Keratinocyte (primary cell): ENCODE measurements at regions not wholly inside any gene's neighbourhood (a gene's known extent, or its start where the extent isn't known, plus 50 kb on each side); places are given as distances from the start of the nearest gene placed in this dataset.

Experiments
- DNase-seq: peaks from one replicate; pipeline ENCODE4 v3.0.0-alpha.2; 2011; ENCODE audit warnings: low read depth, missing footprints, low spot score
- FAIRE-seq: peaks from 2 replicates; lab custom pipeline; 2011; peaks lifted over from hg19 to GRCh38; lab: Jason Lieb, UNC
- H2AFZ ChIP-seq: 2 replicates; pipeline ENCODE4 v1.6.0; 2012; ENCODE audit warnings: low read length, control low read depth, inconsistent platforms; ENCODE audit not compliant: control insufficient read depth
- H3K27ac ChIP-seq: 2 replicates; pipeline ENCODE4 v1.5.1; 2011; ENCODE audit warnings: low read length; ENCODE audit not compliant: control insufficient read depth, insufficient read depth
- H3K27me3 ChIP-seq: 3 replicates; pipeline ENCODE4 v1.6.0; 2011; ENCODE audit warnings: low read length; ENCODE audit not compliant: control insufficient read depth, insufficient read depth; ENCODE audit errors: extremely low read depth
- H3K36me3 ChIP-seq, 2 experiments: 2 replicates in 1 of 2; 3 replicates in 1 of 2; pipeline ENCODE4 v1.5.1; 2011; ENCODE audit warnings: low read length in 2 of 2, mild to moderate bottlenecking in 1 of 2; ENCODE audit not compliant: control insufficient read depth in 2 of 2, insufficient read depth in 2 of 2; ENCODE audit errors: extremely low read depth in 1 of 2
- H3K4me1 ChIP-seq: 3 replicates; pipeline ENCODE4 v1.5.1; 2011; ENCODE audit warnings: low read length; ENCODE audit not compliant: control insufficient read depth, insufficient read depth; ENCODE audit errors: extremely low read depth
- H3K4me2 ChIP-seq: 3 replicates; pipeline ENCODE4 v1.6.0; 2011; ENCODE audit warnings: low read depth, low read length; ENCODE audit not compliant: control insufficient read depth, insufficient read depth; ENCODE audit errors: extremely low read depth
- H3K4me3 ChIP-seq, 3 experiments: fragments of 200-600 bp in 1 of 3; sonication (generic) in 1 of 3; 2 replicates in 2 of 3; 3 replicates in 1 of 3; pipeline ENCODE4 v1.5.1; 2011 to 2016; ENCODE audit warnings: low read length in 3 of 3, mild to moderate bottlenecking in 3 of 3, control low read depth in 2 of 3, inconsistent platforms in 1 of 3, low read depth in 1 of 3, mixed read lengths in 1 of 3, mixed run types in 1 of 3, moderate library complexity in 1 of 3; ENCODE audit not compliant: control insufficient read depth in 2 of 3, insufficient read depth in 2 of 3; ENCODE audit errors: extremely low read depth in 1 of 3
- H3K79me2 ChIP-seq: 2 replicates; pipeline ENCODE4 v1.6.0; 2012; ENCODE audit warnings: low read length; ENCODE audit not compliant: control insufficient read depth, insufficient read depth
- H3K9ac ChIP-seq: 3 replicates; pipeline ENCODE4 v1.6.0; 2011; ENCODE audit warnings: low read length; ENCODE audit not compliant: control insufficient read depth, insufficient read depth; ENCODE audit errors: extremely low read depth
- H3K9me1 ChIP-seq: 3 replicates; pipeline ENCODE4 v1.6.0; 2011; ENCODE audit warnings: low read length; ENCODE audit not compliant: control insufficient read depth, insufficient read depth; ENCODE audit errors: extremely low read depth
- H3K9me3 ChIP-seq: 2 replicates; pipeline ENCODE4 v1.5.1; 2012; ENCODE audit warnings: low read depth, low read length; ENCODE audit not compliant: control insufficient read depth
- H4K20me1 ChIP-seq: 3 replicates; pipeline ENCODE4 v1.6.0; 2011; ENCODE audit warnings: low read length; ENCODE audit not compliant: control insufficient read depth, insufficient read depth; ENCODE audit errors: extremely low read depth
- CTCF ChIP-seq, 3 experiments: IDR thresholded peaks in 1 of 3; conservative IDR thresholded peaks in 1 of 3; optimal IDR thresholded peaks in 1 of 3; 2 replicates in 2 of 3; 3 replicates in 1 of 3; pipeline versions ENCODE3 to v1.5.1; 2011; ENCODE audit warnings: low read length in 3 of 3, mild to moderate bottlenecking in 3 of 3, moderate library complexity in 2 of 3, control low read depth in 1 of 3, inconsistent platforms in 1 of 3; ENCODE audit not compliant: insufficient read depth in 2 of 3; ENCODE audit errors: extremely low read depth in 1 of 3
- EZH2 ChIP-seq: IDR thresholded peaks from one replicate; pipeline ENCODE4 v1.6.1; 2012; ENCODE audit warnings: inconsistent platforms, mild to moderate bottlenecking, low read length, moderate library complexity
- dilution Hi-C: fragments of 300-500 bp; cut with MboI; formaldehyde crosslinking; loops from one replicate; pipeline ENCODE4 v1.7.0; 2020; ENCODE audit warnings: low sequenced_read_pairs; ENCODE audit not compliant: extremely low pct_ligation_motif_present
- small RNA-seq, 3 experiments: library from RNA; depleted of rRNA; stranded (forward); fragments of <200 nt; gene quantifications; one replicate each; pipeline ENCODE3, GENCODE V24; 2012; ENCODE audit warnings: low read depth in 3 of 3, low replicate concordance in 1 of 3; ENCODE audit not compliant: insufficient read length in 3 of 3

DNA sequence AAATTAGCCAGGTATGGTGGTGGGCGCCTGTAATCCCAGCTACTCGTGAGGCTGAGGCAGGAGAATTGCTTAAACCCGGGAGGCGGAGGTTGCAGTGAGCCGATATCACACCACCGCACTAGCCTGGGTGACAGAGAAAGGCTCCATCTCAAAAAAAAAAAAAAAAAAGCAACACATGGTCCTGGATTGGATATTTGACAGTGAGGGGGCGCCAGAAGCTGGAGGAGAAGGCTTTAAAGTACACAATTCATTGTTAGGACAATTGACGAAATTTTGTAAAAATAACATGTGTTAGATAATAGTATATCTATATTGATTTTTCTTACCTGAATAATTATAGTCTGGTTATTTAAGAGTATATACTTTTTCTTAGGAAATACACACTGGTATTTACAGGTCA lies 50.2 kb upstream of the USP25 start:
- Histone ChIP-seq H3K36me3 (no peaks in the 10 kb centered on the region), H3K9me1 (no peaks in the 10 kb centered on the region), H3K9me3 (no peaks in the 10 kb centered on the region), H4K20me1 (no peaks in the 10 kb centered on the region), H3K4me1 (peaks cover 15% of the 10 kb centered on the region), H3K27me3 (no peaks in the 10 kb centered on the region), H3K27ac (no peak overlapping the region), H3K79me2 (no peaks in the 10 kb centered on the region), H3K4me3 (no peak overlapping the region), H3K4me2 (no peak overlapping the region), H2AFZ (no peak overlapping the region), H3K9ac (no peak overlapping the region)
- FAIRE-seq = no peak
- DNase-seq = no peak
- dilution Hi-C loops = no loop called here
- TF ChIP-seq EZH2 (no peak), CTCF (optimal IDR thresholded peaks at IDR 0.05 in 1 of 3, IDR thresholded peaks at IDR 0.05 in 1 of 3, conservative IDR thresholded peaks at IDR 0.05 in 1 of 3; ENCODE audit: extremely low read depth in 1 of 3, insufficient read depth in 2 of 3, low read length in 3 of 3) (peak in 1 of 3 experiments; percentile 10)

Small RNA genes lying in the stretch of these regions (small RNA-seq; reads per million reads assigned to genes)
- gene AF246928.1 (0 reads per million in 3 experiments), gene CYCSP42 (0 reads per million in 3 experiments), gene RNU6-1326P (0 reads per million in 3 experiments)
